ENCODE measurements at regions not wholly inside any gene's neighbourhood (a gene's known extent, or its start where the extent isn't known, plus 50 kb on each side); places are given as distances from the start of the nearest gene placed in this dataset.
A peak's percentile ranks its signal among the peaks of the same experiment; 100 is the strongest.

DNA sequence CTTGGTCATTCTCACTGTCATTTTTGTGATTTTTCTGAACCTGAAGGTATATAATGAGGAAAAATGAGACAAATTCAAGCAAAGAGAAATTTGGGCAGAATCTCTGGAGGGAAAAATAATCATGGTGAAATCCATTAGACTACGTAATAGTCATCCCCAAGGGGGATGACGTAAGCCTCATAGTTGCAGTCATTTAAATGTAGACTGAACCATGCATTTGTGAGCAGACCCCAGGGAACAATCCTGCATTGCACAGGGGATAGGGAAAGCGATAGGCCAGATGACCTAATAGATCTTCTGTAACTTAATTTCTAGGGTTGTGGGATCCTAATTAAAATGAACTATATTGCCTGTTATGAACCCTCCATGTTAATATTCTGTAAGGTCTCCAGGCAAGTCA lies 167.4 kb upstream of the C1orf21 start:
- Histone ChIP-seq H3K4me1 (ENCODE audit: control insufficient read depth, low read length) (no peaks in the 10 kb centered on the region), H3K79me2 (ENCODE audit: control insufficient read depth, low read length) (no peaks in the 10 kb centered on the region), H4K20me1 (ENCODE audit: control insufficient read depth, insufficient read depth, low read depth, low read length) (no peaks in the 10 kb centered on the region), H3K9me2 (replicated peaks; ENCODE audit: control insufficient read depth, low read length) (no peaks in the 10 kb centered on the region), H3F3A (ENCODE audit: control insufficient read depth, insufficient read depth) (no peaks in the 10 kb centered on the region), H3K4me3 (ENCODE audit: low read length) (no peak overlapping the region), H3K27me3 (ENCODE audit: control insufficient read depth, low read length) (no peaks in the 10 kb centered on the region; the same call in 1 of the 2 replicates), H3K27ac (ENCODE audit: low read depth, low read length) (no peak overlapping the region), H3K4me2 (ENCODE audit: low read length) (no peak overlapping the region), H3K36me3 (ENCODE audit: control insufficient read depth, low read length) (no peaks in the 10 kb centered on the region), H3K9me3 (ENCODE audit: control insufficient read depth, insufficient read depth, low read length) (no peaks in the 10 kb centered on the region)
- TF ChIP-seq, protein P1, sequence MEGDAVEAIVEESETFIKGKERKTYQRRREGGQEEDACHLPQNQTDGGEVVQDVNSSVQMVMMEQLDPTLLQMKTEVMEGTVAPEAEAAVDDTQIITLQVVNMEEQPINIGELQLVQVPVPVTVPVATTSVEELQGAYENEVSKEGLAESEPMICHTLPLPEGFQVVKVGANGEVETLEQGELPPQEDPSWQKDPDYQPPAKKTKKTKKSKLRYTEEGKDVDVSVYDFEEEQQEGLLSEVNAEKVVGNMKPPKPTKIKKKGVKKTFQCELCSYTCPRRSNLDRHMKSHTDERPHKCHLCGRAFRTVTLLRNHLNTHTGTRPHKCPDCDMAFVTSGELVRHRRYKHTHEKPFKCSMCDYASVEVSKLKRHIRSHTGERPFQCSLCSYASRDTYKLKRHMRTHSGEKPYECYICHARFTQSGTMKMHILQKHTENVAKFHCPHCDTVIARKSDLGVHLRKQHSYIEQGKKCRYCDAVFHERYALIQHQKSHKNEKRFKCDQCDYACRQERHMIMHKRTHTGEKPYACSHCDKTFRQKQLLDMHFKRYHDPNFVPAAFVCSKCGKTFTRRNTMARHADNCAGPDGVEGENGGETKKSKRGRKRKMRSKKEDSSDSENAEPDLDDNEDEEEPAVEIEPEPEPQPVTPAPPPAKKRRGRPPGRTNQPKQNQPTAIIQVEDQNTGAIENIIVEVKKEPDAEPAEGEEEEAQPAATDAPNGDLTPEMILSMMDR (IDR thresholded peaks at IDR 0.05; ENCODE audit: low read depth, low read length, poor library complexity, severe bottlenecking) = no peak
- TF ChIP-seq EZH2phosphoT487 (IDR thresholded peaks at IDR 0.05; ENCODE audit: borderline replicate concordance, low read length) = no peak

DNA sequence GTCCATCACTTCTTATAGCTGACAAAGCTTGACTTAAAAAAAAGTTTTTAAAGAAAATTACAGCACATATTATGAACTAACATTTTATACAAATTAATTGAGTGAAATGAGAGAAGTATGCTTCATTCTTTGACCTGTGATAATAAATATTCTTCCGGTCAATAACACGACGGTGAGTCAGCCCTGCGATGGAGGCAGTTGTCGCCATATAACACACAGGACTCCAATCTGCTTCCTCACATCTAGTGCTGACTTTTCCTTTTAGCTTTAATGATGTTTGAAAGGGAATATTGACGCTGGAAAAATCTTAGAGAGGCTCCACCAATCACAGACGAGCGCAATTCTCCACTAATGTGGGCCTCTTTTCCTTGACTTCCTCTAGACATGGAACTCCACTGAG lies 166.9 kb upstream of the C1orf21 start:
- H3F3A ChIP-seq (ENCODE audit: control insufficient read depth, insufficient read depth) = no peaks in the 10 kb centered on the region
- no peak overlapping the region for H3K27ac ChIP-seq (ENCODE audit: low read depth, low read length)
- H3K36me3 ChIP-seq (ENCODE audit: control insufficient read depth, low read length) = no peaks in the 10 kb centered on the region
- H3K79me2 ChIP-seq (ENCODE audit: control insufficient read depth, low read length) = no peaks in the 10 kb centered on the region
- no peaks in the 10 kb centered on the region for H3K9me3 ChIP-seq (ENCODE audit: control insufficient read depth, insufficient read depth, low read length)
- no peak for TF ChIP-seq EZH2phosphoT487 (IDR thresholded peaks at IDR 0.05; ENCODE audit: borderline replicate concordance, low read length)
- TF ChIP-seq, protein P1 (IDR thresholded peaks at IDR 0.05; ENCODE audit: low read depth, low read length, poor library complexity, severe bottlenecking) = no peak
- H3K4me1 ChIP-seq (ENCODE audit: control insufficient read depth, low read length) = no peaks in the 10 kb centered on the region
- no peak overlapping the region for H3K4me3 ChIP-seq (ENCODE audit: low read length)
- no peaks in the 10 kb centered on the region for H3K9me2 ChIP-seq (replicated peaks; ENCODE audit: control insufficient read depth, low read length)
- H3K27me3 ChIP-seq (ENCODE audit: control insufficient read depth, low read length) = no peaks in the 10 kb centered on the region; the same call in 1 of the 2 replicates
- H4K20me1 ChIP-seq (ENCODE audit: control insufficient read depth, insufficient read depth, low read depth, low read length) = no peaks in the 10 kb centered on the region
- H3K4me2 ChIP-seq (ENCODE audit: low read length) = no peak overlapping the region

DNA sequence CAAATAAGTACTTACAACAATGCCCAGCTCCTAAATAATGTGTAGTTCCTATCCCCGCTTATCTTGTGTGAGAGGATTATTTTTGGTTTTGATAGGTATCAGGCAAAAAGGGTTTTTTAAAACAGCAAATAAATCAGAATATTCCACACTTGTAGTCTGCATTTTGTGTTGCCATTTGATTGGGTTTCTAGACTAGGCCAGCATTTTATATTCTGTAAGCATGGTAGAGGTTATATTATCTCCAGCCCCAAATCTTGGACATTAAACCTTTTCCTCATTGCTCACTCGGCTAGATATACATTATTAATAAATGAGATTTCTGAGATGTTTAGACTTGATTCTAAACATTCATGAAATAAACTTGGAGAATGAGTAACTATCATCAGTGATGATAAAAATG lies 165.7 kb upstream of the C1orf21 start:
- Histone ChIP-seq H3K9me2 (replicated peaks; ENCODE audit: control insufficient read depth, low read length) (no peaks in the 10 kb centered on the region), H3K4me1 (ENCODE audit: control insufficient read depth, low read length) (no peaks in the 10 kb centered on the region), H3K36me3 (ENCODE audit: control insufficient read depth, low read length) (no peaks in the 10 kb centered on the region), H3K79me2 (ENCODE audit: control insufficient read depth, low read length) (no peaks in the 10 kb centered on the region), H3K27ac (ENCODE audit: low read depth, low read length) (no peak overlapping the region), H4K20me1 (ENCODE audit: control insufficient read depth, insufficient read depth, low read depth, low read length) (no peaks in the 10 kb centered on the region), H3K27me3 (ENCODE audit: control insufficient read depth, low read length) (no peaks in the 10 kb centered on the region), H3K4me2 (ENCODE audit: low read length) (no peak overlapping the region), H3K4me3 (ENCODE audit: low read length) (no peak overlapping the region), H3K9me3 (ENCODE audit: control insufficient read depth, insufficient read depth, low read length) (no peaks in the 10 kb centered on the region), H3F3A (ENCODE audit: control insufficient read depth, insufficient read depth) (no peaks in the 10 kb centered on the region)
- TF ChIP-seq, protein P1 (IDR thresholded peaks at IDR 0.05; ENCODE audit: low read depth, low read length, poor library complexity, severe bottlenecking) = no peak
- TF ChIP-seq EZH2phosphoT487 (IDR thresholded peaks at IDR 0.05; ENCODE audit: borderline replicate concordance, low read length) = no peak

DNA sequence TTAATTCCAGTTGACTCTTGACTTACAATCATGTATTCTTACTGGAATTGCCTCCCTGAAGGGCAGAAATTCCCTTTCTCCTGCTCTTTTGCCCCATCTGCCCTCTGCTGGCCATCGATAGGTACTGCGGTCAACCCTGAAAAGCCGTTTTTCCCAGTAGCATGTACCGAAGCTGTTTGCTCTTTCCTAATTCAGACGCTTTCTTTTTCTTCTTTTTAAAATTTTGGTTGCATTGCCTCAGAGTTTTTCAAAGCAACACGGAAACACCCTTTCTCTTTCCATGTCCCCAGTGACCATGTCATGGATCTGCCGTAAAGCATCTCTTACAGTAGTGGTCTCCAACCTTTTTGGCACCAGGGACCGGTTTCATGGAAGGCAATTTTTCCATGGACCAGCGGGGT lies 164.2 kb upstream of the C1orf21 start:
- no peak overlapping the region for H3K4me3 ChIP-seq (ENCODE audit: low read length)
- H3K27ac ChIP-seq (ENCODE audit: low read depth, low read length) = no peak overlapping the region
- no peaks in the 10 kb centered on the region for H3K4me1 ChIP-seq (ENCODE audit: control insufficient read depth, low read length)
- no peaks in the 10 kb centered on the region for H3F3A ChIP-seq (ENCODE audit: control insufficient read depth, insufficient read depth)
- H3K27me3 ChIP-seq (ENCODE audit: control insufficient read depth, low read length) = no peaks in the 10 kb centered on the region
- H4K20me1 ChIP-seq (ENCODE audit: control insufficient read depth, insufficient read depth, low read depth, low read length) = no peaks in the 10 kb centered on the region
- no peak overlapping the region for H3K4me2 ChIP-seq (ENCODE audit: low read length)
- no peaks in the 10 kb centered on the region for H3K9me2 ChIP-seq (replicated peaks; ENCODE audit: control insufficient read depth, low read length)
- TF ChIP-seq, protein P1 (IDR thresholded peaks at IDR 0.05; ENCODE audit: low read depth, low read length, poor library complexity, severe bottlenecking) = peak; percentile 91
- TF ChIP-seq EZH2phosphoT487 (IDR thresholded peaks at IDR 0.05; ENCODE audit: borderline replicate concordance, low read length) = no peak
- H3K9me3 ChIP-seq (ENCODE audit: control insufficient read depth, insufficient read depth, low read length) = no peaks in the 10 kb centered on the region
- no peaks in the 10 kb centered on the region for H3K36me3 ChIP-seq (ENCODE audit: control insufficient read depth, low read length)
- no peaks in the 10 kb centered on the region for H3K79me2 ChIP-seq (ENCODE audit: control insufficient read depth, low read length)
